ENCODE measurements at regions not wholly inside any gene's neighbourhood (a gene's known extent, or its start where the extent isn't known, plus 50 kb on each side); places are given as distances from the start of the nearest gene placed in this dataset.

DNA sequence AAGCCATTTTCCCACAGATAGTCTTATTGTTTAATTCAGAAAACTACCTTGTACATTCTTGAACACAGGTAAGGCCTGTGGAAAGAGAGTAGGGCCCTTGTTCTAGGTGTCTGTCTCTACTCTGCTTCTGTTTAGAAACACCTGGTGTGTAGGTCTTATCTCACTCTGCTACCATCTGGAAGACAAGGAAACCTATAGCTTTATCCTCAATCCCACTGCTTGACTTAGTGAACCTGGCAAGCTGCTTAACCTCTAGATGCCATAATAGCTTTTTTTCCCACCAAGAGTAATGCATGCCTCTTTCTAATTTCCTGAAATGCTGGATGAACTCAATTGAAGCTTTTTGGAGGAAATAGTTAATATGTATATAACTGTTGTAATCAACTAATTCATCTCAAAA is 82.6 kb upstream of the RAP2B start:
- ATAC-seq: no peak
- Histone ChIP-seq H3K9me3 (no peaks in the 10 kb centered on the region), H3K27ac (no peak overlapping the region), H3K4me3 (no peak overlapping the region), H3K4me1 (no peaks in the 10 kb centered on the region), H3K27me3 (no peaks in the 10 kb centered on the region), H3K36me3 (no peaks in the 10 kb centered on the region)
- TF ChIP-seq POLR2A (IDR thresholded peaks at IDR 0.05): no peak
- no peak for TF ChIP-seq POLR2AphosphoS5 (IDR thresholded peaks at IDR 0.05)
- no peak for TF ChIP-seq CTCF (IDR thresholded peaks at IDR 0.05)
- no peak for TF ChIP-seq EP300 (IDR thresholded peaks at IDR 0.05)

- Histone ChIP-seq H3K4me3 (no peak overlapping the region), H3K4me1 (no peaks in the 10 kb centered on the region), H3K27ac (no peak overlapping the region), H3K9me3 (no peaks in the 10 kb centered on the region), H3K27me3 (no peaks in the 10 kb centered on the region), H3K36me3 (no peaks in the 10 kb centered on the region)
- TF ChIP-seq POLR2AphosphoS5 (IDR thresholded peaks at IDR 0.05): no peak
- TF ChIP-seq EP300 (IDR thresholded peaks at IDR 0.05): no peak
- TF ChIP-seq CTCF (IDR thresholded peaks at IDR 0.05): no peak
- TF ChIP-seq POLR2A (IDR thresholded peaks at IDR 0.05): no peak
- ATAC-seq: no peak
- WGBS, 2 donors (ENCODE audit: low coverage in 1 of 2): 52 to 63% methylated on average over 3 of the region's 3 CpGs
These were observed 81.2 kb upstream of the RAP2B start for GRCh38 chr3:153080778-153081240.

DNA sequence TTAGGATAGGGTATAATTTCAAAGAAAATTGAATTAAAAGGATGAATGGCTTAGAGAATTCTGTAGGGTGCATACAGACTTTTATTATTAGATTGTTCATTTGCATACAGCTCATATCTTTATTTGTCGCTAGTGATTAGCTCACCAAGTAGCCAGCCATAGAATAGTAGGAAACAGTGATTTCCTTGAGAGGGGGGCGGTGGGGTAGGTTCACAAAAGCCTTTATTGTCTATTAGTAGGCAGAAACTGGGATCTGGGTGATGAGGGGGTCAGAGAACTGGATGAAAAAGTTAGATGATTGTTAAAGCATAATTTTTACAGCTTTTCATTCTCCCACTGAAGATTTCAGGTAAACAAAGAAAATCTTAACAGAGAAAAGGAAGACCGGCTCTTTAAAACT is 77.6 kb upstream of the RAP2B start:
- Histone ChIP-seq H3K27ac (no peak overlapping the region), H3K36me3 (no peaks in the 10 kb centered on the region), H3K4me1 (no peaks in the 10 kb centered on the region), H3K4me3 (no peak overlapping the region), H3K27me3 (no peaks in the 10 kb centered on the region), H3K9me3 (no peaks in the 10 kb centered on the region)
- TF ChIP-seq EP300 (IDR thresholded peaks at IDR 0.05) (no peak), POLR2AphosphoS5 (IDR thresholded peaks at IDR 0.05) (no peak), CTCF (IDR thresholded peaks at IDR 0.05) (no peak), POLR2A (IDR thresholded peaks at IDR 0.05) (no peak)
- 86 to 87% methylated on average over 2 to 3 of the region's 3 CpGs for WGBS, 2 donors (ENCODE audit: low coverage in 1 of 2)
- no peak for ATAC-seq

GRCh38 chr3:153087595-153088566 is 74.1 kb upstream of the RAP2B start:
- H3K4me3 ChIP-seq: no peak overlapping the region
- ATAC-seq: no peak
- no peaks in the 10 kb centered on the region for H3K36me3 ChIP-seq
- TF ChIP-seq EP300 (IDR thresholded peaks at IDR 0.05) (no peak), POLR2AphosphoS5 (IDR thresholded peaks at IDR 0.05) (no peak), CTCF (IDR thresholded peaks at IDR 0.05) (no peak)
- H3K27ac ChIP-seq: no peak overlapping the region
- no peaks in the 10 kb centered on the region for H3K9me3 ChIP-seq
- H3K4me1 ChIP-seq: no peaks in the 10 kb centered on the region
- 76% methylated on average over 6 to 7 of the region's 7 CpGs for WGBS, 2 donors (ENCODE audit: low coverage in 1 of 2)
- H3K27me3 ChIP-seq: no peaks in the 10 kb centered on the region

DNA sequence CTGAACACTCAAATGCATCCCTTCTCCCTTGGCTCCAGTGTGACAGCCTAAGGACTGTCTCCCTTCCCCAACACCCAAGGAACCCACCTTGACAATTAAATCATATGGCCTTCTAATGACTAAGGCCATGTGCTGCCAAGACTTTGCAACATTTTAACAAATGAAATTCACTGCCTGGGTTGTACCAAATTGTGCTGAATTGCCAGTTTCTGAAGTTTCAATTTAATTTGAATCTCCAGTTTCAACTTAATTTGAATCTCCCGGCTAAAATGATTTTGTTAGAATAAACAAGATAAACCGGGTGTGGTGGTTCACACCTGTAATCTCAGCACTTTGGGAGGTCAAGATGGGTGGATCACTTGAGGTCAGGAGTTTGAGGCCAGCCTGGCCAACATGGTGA is 72.4 kb upstream of the RAP2B start:
- no peak for ATAC-seq
- H3K36me3 ChIP-seq: no peaks in the 10 kb centered on the region
- no peaks in the 10 kb centered on the region for H3K4me1 ChIP-seq
- no peaks in the 10 kb centered on the region for H3K27me3 ChIP-seq
- no peak for TF ChIP-seq POLR2AphosphoS5 (IDR thresholded peaks at IDR 0.05)
- TF ChIP-seq CTCF (IDR thresholded peaks at IDR 0.05): no peak
- TF ChIP-seq POLR2A (IDR thresholded peaks at IDR 0.05): no peak
- no peak for TF ChIP-seq EP300 (IDR thresholded peaks at IDR 0.05)
- no peak overlapping the region for H3K27ac ChIP-seq
- no peak overlapping the region for H3K4me3 ChIP-seq
- no peaks in the 10 kb centered on the region for H3K9me3 ChIP-seq
- WGBS, 2 donors (ENCODE audit: low coverage in 1 of 2): 80 to 100% methylated on average over 1 to 2 of the region's 2 CpGs
